Activated CD8-positive, alpha-beta T cell treated with anti-CD3 and anti-CD28 coated beads for 36 hours (primary cell): ENCODE measurements at regions not wholly inside any gene's neighbourhood (a gene's known extent, or its start where the extent isn't known, plus 50 kb on each side); places are given as distances from the start of the nearest gene placed in this dataset.

Experiments used
- ATAC-seq: fragments of 200-7000 bp; cut with Tn5 transposase; one replicate; pipeline ENCODE4 v1.10.0; 2021; ENCODE audit warnings: mild to moderate bottlenecking, moderate library complexity
- CTCF ChIA-PET: fragments of 350-600 bp; sonication (Branson Sonifier 250); formaldehyde crosslinking; loops from one replicate; lab custom pipeline; 2021; ENCODE audit warnings: antibody characterized with exemption; lab: Charles Lee
- POLR2A ChIA-PET: fragments of 350-600 bp; sonication (Branson Sonifier 250); formaldehyde crosslinking; loops from one replicate; lab custom pipeline; 2021; ENCODE audit warnings: antibody characterized with exemption; lab: Charles Lee
- DNase-seq: peaks from one replicate; pipeline ENCODE4 v3.0.0-alpha.2; 2020
- H3K27ac Mint-ChIP-seq: one replicate; pipeline ENCODE4 v1.8.0; 2021; ENCODE audit warnings: mild to moderate bottlenecking, mixed read lengths
- H3K27me3 Mint-ChIP-seq: one replicate; pipeline ENCODE4 v1.8.0; 2021; ENCODE audit warnings: mixed read lengths
- H3K36me3 Mint-ChIP-seq: one replicate; pipeline ENCODE4 v1.8.0; 2021; ENCODE audit warnings: low read depth, mixed read lengths
- H3K4me1 Mint-ChIP-seq: one replicate; pipeline ENCODE4 v1.8.0; 2021; ENCODE audit warnings: low read depth, mixed read lengths
- H3K4me3 Mint-ChIP-seq: one replicate; pipeline ENCODE4 v1.8.0; 2021; ENCODE audit warnings: mild to moderate bottlenecking, moderate library complexity, mixed read lengths
- H3K9me3 Mint-ChIP-seq: one replicate; pipeline ENCODE4 v1.8.0; 2021; ENCODE audit warnings: mixed read lengths
- intact Hi-C: fragments of 100-400 bp; cut with micrococcal nuclease; formaldehyde crosslinking; loops from one replicate; pipeline ENCODE4 v1.10.0; 2022
- TF ChIP-seq, protein P1 (sequence below): fragments of 200-600 bp; IDR thresholded peaks from one replicate; pipeline ENCODE4 v1.8.0; 2022; ENCODE audit warnings: antibody characterized with exemption, mild to moderate bottlenecking

- Mint-ChIP-seq H3K4me3 (no peak overlapping the region), H3K27me3 (peaks cover 4% of the 10 kb centered on the region), H3K27ac (no peak overlapping the region), H3K9me3 (no peaks in the 10 kb centered on the region), H3K36me3 (no peaks in the 10 kb centered on the region), H3K4me1 (no peaks in the 10 kb centered on the region)
- ChIA-PET POLR2A (no interaction called here), CTCF (no interaction called here)
- TF ChIP-seq, protein P1, sequence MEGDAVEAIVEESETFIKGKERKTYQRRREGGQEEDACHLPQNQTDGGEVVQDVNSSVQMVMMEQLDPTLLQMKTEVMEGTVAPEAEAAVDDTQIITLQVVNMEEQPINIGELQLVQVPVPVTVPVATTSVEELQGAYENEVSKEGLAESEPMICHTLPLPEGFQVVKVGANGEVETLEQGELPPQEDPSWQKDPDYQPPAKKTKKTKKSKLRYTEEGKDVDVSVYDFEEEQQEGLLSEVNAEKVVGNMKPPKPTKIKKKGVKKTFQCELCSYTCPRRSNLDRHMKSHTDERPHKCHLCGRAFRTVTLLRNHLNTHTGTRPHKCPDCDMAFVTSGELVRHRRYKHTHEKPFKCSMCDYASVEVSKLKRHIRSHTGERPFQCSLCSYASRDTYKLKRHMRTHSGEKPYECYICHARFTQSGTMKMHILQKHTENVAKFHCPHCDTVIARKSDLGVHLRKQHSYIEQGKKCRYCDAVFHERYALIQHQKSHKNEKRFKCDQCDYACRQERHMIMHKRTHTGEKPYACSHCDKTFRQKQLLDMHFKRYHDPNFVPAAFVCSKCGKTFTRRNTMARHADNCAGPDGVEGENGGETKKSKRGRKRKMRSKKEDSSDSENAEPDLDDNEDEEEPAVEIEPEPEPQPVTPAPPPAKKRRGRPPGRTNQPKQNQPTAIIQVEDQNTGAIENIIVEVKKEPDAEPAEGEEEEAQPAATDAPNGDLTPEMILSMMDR = no peak
- no peak for DNase-seq
- ATAC-seq = no peak
- intact Hi-C loops = no loop called here
Observed at GRCh38 chr9:14434971-14435718, 121.2 kb upstream of the NFIB start.

- TF ChIP-seq, protein P1 = no peak
- H3K4me1 Mint-ChIP-seq = no peaks in the 10 kb centered on the region
- ATAC-seq (no peak), DNase-seq (no peak)
- H3K27me3 Mint-ChIP-seq = peaks cover 4% of the 10 kb centered on the region
- H3K4me3 Mint-ChIP-seq = no peak overlapping the region
- intact Hi-C loops = no loop called here
- no peaks in the 10 kb centered on the region for H3K36me3 Mint-ChIP-seq
- no peaks in the 10 kb centered on the region for H3K9me3 Mint-ChIP-seq
- H3K27ac Mint-ChIP-seq = no peak overlapping the region
- ChIA-PET CTCF (no interaction called here), POLR2A (no interaction called here)
Observed at GRCh38 chr9:14434158-14434504, 120.2 kb upstream of the NFIB start.

DNA sequence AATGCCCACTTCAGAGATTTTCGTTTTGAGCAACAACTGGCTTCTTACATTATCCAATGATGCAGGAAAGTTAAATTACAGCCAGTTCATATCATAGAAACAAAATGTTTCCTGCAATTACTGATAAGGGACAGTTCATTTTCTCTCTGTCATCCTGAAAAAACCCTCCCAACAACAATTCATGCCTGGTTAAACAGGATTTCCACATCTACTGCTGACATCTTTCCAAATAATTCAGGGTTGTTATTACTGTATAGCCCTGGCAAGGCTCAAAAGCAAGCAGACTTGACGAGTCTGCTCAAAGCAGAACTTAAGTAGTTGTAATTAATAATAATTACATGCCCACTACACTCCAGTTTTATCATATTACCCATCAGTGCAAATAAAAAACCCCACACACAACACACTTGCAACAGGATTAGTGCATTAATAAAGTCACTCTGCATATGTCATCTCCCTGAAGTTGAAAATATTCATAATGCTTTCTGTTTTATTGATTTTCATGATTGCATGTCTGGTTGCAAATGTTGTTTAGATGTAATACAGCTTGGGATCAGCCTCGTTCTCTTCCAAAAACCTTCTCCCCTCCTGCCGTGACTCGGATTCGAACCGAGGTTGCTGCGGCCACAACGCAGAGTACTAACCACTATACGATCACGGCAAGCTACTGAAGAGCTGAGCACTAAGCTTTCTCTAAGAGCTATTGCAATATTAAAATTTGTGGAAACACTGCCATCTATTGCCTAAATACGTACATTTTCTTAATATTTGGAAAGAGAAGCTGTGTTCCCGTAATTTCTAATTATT is 119.6 kb upstream of the NFIB start:
- ChIA-PET POLR2A (no interaction called here), CTCF (no interaction called here)
- Mint-ChIP-seq H3K4me1 (no peaks in the 10 kb centered on the region), H3K36me3 (no peaks in the 10 kb centered on the region), H3K4me3 (no peak overlapping the region), H3K27me3 (peaks cover 9% of the 10 kb centered on the region), H3K9me3 (no peaks in the 10 kb centered on the region), H3K27ac (no peak overlapping the region)
- TF ChIP-seq, protein P1 = no peak
- ATAC-seq (no peak), DNase-seq (no peak)
- intact Hi-C loops = no loop called here

GRCh38 chr9:14432666-14433350 is 118.9 kb upstream of the NFIB start:
- H3K4me1 Mint-ChIP-seq = no peaks in the 10 kb centered on the region
- H3K36me3 Mint-ChIP-seq = no peaks in the 10 kb centered on the region
- ATAC-seq (no peak), DNase-seq (no peak)
- intact Hi-C loops = no loop called here
- POLR2A ChIA-PET = no interaction called here
- TF ChIP-seq, protein P1 = no peak
- H3K27me3 Mint-ChIP-seq = peaks cover 11% of the 10 kb centered on the region
- H3K4me3 Mint-ChIP-seq = no peak overlapping the region
- CTCF ChIA-PET = no interaction called here
- H3K9me3 Mint-ChIP-seq = no peaks in the 10 kb centered on the region
- no peak overlapping the region for H3K27ac Mint-ChIP-seq
